ENCODE measurements at regions not wholly inside any gene's neighbourhood (a gene's known extent, or its start where the extent isn't known, plus 50 kb on each side); places are given as distances from the start of the nearest gene placed in this dataset.
"Not testable (repeated sequence)": the region's sequence is repeated elsewhere in the genome, so short reads cannot be mapped to it uniquely, and the experiment has no call there.

DNA sequence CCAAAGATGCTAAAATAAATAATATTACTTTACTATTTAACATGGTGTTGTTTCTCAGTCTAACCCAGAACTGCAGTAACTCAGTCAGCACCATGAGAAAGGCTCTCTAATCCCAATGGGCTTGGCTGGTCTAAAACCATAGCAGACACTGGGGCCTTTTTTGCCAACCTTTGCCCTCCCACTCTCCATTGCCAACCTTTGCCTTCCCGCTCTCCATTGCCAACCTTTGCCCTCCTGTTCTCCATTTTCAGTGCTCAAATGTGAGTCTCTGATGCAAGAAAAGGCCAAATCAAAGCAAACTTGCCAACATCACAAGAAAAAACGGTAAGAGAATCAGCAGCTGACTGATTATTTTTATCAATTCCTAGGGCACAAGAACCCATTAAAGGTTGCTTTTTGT, 1681.2 kb downstream of the SLITRK5 start:
- no peak for DNase-seq (ENCODE audit: low read depth)

DNA sequence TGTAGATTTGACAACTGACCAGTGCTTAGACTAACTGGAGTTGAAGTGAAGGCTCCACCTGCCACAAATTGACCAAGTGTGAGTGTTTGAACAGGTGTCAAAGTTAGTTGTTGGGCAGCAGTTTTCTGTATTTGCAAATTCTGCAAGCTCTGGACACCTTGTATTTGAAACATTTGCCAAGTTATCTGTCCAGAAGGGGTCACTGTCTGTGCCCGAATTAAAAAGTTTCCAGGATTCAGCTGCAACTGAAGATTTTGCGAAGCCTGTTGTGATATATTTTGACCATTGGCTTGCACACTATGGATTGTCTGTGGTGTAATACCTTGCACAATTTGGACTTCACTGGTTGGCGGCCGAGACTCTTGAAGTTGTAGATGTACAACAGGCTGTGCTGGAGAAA, 1690.7 kb downstream of the SLITRK5 start:
- DNase-seq (ENCODE audit: low read depth) = peak; percentile 18

DNA sequence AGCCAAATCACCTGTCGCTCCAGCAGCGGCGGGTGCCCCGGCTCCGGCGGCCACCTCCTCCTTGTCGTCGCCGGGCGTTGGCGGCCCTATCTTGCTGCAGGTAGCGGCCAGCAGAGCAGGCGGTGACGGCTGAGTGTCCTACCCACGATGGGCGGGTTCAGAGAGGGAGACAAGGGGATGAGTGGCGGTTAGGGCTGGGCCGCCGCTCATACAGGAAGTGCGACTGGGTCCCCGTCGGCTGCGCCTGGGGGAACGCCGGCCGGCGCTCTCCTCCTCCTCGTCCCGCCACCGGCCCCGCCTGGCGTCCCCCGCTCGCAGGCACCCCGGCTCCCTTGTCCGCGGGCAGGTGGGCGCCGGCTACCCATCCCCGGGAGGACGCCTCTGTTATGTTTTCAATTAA, 1692.0 kb downstream of the SLITRK5 start:
- no peak for DNase-seq (ENCODE audit: low read depth)

- DNase-seq (ENCODE audit: low read depth) = no peak
Observed at GRCh38 chr13:89372193-89372592, 1701.0 kb downstream of the SLITRK5 start.

DNA sequence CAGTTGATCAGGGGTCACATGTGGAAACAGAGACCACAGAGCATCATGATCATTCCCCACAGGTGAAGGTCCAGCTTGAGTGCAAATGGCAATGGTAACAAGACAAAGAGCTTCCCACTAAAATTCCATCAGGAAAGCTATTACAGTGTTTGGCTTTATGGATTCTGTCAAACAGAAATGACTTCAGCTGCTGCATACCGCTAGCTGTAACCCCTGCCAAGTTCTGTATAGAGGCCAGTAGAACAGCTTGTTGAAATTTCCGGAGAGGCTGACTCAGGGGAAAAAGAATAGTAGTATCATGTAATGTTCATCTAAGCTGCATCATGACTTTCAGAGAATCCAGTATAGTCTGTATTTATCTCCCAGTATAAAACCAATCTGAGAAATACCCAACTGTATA, 1704.7 kb downstream of the SLITRK5 start:
- peak; percentile 34 for DNase-seq (ENCODE audit: low read depth)

- no peak for DNase-seq (ENCODE audit: low read depth)
Observed at GRCh38 chr13:89380101-89380500, 1708.9 kb downstream of the SLITRK5 start.

DNA sequence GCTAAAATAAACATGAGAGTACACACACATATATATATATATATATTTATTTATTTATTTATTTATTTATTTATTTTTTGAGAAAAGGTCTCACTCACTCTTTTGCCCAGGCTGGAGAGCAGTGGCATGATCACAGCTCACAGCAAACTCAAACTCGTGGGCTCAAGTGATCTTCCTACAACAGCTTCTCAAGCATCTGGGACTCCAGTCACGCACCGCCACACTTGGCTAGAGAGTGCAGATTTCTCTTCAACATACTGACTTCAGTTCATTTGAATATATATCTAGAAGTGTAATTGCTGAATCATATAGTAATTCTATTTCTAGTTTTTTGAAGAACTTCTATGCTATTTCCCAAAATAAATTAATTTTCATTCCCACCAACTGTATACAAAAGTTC, 1711.8 kb downstream of the SLITRK5 start:
- no peak for DNase-seq (ENCODE audit: low read depth)

- DNase-seq (ENCODE audit: low read depth) = no peak
Observed at GRCh38 chr13:89383891-89384290, 1712.7 kb downstream of the SLITRK5 start.

- no peak for DNase-seq (ENCODE audit: low read depth)
Observed at GRCh38 chr13:89393758-89394304, 1722.7 kb downstream of the SLITRK5 start.

GRCh38 chr13:89401264-89401675, 1730.1 kb downstream of the SLITRK5 start:
- DNase-seq (ENCODE audit: low read depth) = peak; percentile 80

DNA sequence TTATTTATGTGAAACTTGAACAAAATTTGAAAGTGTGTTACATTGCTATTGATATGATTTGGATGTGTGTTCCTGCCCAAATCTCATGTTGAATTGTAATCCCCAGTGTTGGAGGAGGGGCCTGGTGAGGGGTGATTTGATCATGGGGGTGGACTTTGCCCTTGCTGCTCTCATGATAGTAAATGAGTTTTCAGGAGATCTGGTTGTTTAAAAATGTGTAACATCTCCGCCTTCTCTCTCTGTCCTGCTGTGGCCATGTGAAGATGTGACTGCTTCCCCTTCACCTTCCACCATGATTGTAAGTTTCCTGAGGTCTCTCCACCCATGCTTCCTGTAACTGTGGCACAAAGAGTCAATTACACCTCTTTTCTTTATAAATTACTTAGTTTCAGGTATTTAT, 1731.0 kb downstream of the SLITRK5 start:
- DNase-seq (ENCODE audit: low read depth) = no peak

DNA sequence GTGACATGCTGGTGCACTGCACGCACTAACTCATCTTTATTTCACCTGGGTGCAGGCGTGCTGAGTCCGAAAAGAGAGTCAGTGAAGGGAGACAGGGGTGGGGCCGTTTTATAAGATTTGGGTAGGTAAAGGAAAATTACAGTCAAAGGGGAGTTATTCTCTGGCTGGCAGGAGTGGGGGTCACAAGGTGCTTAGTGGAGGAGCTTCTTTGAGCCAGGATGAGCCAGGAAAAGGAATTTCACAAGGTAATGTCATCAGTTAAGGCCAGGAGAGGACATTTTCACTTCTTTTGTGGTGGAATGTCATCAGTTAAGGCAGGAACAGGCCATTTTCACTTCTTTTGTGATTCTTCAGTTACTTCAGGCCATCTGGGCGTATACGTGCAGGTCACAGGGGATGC, 1734.9 kb downstream of the SLITRK5 start:
- not testable (repeated sequence) for DNase-seq (ENCODE audit: low read depth)

- DNase-seq (ENCODE audit: low read depth) = no peak
Observed at GRCh38 chr13:89407357-89407756, 1736.2 kb downstream of the SLITRK5 start.

- DNase-seq (ENCODE audit: low read depth) = peak; percentile 3
Observed at GRCh38 chr13:89432997-89433396, 1761.8 kb downstream of the SLITRK5 start.

- peak; percentile 48 for DNase-seq (ENCODE audit: low read depth)
Observed at GRCh38 chr13:89434624-89435023, 1763.5 kb downstream of the SLITRK5 start.

GRCh38 chr13:89454681-89455080, 1783.5 kb downstream of the SLITRK5 start:
- DNase-seq (ENCODE audit: low read depth) = no peak

DNA sequence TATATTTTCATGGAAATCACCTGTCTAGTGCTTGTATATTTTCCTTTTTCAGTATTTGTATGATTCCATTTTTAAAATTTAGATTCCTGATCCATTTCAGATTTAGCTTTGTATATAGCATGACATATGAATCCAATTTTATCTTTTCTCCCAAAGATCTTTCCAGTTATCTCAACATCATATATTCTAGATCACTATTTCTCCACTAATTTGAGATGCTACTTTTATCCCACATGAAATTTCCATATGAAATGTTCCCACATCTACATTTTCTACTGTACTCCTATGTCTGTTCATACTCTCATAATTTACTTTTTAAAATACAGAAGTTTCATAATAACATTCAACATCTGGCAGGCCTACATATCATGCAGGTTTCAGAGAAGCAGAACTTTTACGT, 1784.1 kb downstream of the SLITRK5 start:
- no peak for DNase-seq (ENCODE audit: low read depth)

GRCh38 chr13:89455741-89456140, 1784.6 kb downstream of the SLITRK5 start:
- no peak for DNase-seq (ENCODE audit: low read depth)

DNA sequence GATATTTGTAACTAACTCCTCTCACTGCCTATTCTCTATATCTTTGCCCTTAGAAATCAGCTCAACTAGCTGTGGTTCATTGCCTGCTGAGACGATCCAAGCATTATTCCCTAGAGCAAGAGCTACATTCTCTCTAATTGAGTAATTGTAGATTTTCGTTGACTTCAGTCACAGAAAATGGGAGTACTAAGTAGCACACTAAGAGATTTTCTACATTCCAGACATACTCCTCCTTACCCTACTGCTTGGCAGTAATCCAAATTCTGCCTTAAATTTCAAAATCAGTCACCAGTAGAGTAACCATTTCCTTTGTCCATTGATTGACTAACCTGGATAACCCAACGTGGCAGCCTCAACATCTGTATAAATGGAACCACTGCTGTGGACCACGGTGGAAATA, 1786.8 kb downstream of the SLITRK5 start:
- peak; percentile 87 for DNase-seq (ENCODE audit: low read depth)

GRCh38 chr13:89458456-89458855, 1787.3 kb downstream of the SLITRK5 start:
- DNase-seq (ENCODE audit: low read depth) = no peak

DNA sequence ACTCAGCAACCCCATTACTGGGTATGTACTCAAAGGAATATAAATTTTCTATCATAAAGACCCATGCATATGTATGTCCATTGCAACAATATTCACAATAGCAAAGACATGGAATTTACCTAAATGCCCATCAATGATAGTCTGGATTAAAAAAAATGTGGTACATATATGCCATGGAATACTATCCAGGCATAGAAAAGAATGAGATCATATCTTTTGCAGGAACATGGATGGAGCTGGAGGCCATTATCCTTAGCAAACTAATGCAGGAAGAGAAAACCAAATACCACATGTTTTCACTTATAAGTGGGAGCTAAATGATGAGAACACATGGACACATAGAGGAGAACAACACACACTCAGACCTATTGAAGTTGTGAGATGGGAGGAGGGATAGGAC, 1789.7 kb downstream of the SLITRK5 start:
- not testable (repeated sequence) for DNase-seq (ENCODE audit: low read depth)

DNA sequence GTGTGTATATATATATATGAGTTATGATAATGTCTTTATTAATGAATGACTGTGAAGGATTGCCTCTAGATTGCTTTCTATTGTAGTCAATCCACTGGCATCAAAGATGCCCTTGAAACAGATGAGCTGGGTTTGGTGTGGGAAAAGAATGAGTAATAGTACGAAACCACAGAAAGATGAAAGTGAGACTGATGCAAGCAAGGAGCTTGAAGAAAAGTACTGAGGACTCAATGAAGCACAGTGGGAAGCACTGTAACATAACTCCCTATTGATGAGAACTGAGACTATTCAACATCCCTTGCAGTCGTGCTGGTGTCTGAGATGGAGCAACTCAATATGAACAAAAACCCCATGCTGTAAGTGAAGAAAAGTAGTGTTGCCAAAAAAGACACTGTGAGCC, 1794.2 kb downstream of the SLITRK5 start:
- peak; percentile 85 for DNase-seq (ENCODE audit: low read depth)

GRCh38 chr13:89468081-89468480, 1796.9 kb downstream of the SLITRK5 start:
- DNase-seq (ENCODE audit: low read depth) = no peak

DNA sequence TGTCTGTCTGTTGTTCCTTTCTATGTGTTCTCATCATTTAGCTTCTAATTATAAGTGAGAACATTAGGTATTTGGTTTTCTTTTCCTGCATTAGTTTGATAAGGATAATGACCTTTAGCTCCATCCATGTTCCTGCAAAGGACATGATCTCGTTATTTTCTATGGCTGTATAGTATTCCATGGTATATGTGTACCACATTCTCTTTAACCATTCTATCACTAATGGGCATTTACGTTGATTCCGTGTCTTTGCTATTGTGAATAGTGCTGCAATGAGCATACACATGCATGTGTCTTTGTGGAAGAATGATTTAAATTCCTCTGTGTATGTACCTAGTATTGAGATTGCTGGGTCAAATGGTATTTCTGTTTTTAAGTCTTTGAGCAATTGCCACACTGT, 1799.7 kb downstream of the SLITRK5 start:
- DNase-seq (ENCODE audit: low read depth) = no peak

DNA sequence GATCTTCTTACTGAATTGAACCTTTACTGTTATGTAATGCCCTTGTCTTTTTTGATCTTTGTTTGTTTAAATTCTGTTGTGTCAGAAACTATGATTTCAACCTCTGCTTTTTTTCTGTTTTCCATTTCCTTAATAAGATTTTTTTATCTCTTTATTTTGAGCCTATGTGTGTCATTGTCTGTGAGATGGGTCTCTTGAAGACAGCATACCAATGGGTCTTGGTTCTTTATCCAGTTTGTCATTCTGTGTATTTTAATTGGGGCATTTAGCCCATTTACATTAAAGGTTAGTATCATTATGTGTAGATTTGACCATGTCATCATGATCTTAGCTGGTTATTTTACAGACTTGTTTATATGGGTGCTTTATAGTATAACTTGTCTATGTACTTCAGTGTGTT, 1803.3 kb downstream of the SLITRK5 start:
- DNase-seq (ENCODE audit: low read depth) = no peak

Measured in amniotic epithelial cell (primary cell).